ENCODE measurements at regions not wholly inside any gene's neighbourhood (a gene's known extent, or its start where the extent isn't known, plus 50 kb on each side); places are given as distances from the start of the nearest gene placed in this dataset.

- no peak for TF ChIP-seq ZNF462 (CRISPR knock-in tag; IDR thresholded peaks at IDR 0.05)
- no peak for TF ChIP-seq ZNF114 (CRISPR knock-in tag; IDR thresholded peaks at IDR 0.05)
- TF ChIP-seq JUNB (IDR thresholded peaks at IDR 0.05; ENCODE audit: unreplicated experiment) = no peak
- TF ChIP-seq STAT1 (IDR thresholded peaks at IDR 0.05; ENCODE audit: unreplicated experiment) = no peak
These were observed 416.8 kb upstream of the SPRY2 start (continued) for GRCh38 chr13:80757694-80758093.

DNA sequence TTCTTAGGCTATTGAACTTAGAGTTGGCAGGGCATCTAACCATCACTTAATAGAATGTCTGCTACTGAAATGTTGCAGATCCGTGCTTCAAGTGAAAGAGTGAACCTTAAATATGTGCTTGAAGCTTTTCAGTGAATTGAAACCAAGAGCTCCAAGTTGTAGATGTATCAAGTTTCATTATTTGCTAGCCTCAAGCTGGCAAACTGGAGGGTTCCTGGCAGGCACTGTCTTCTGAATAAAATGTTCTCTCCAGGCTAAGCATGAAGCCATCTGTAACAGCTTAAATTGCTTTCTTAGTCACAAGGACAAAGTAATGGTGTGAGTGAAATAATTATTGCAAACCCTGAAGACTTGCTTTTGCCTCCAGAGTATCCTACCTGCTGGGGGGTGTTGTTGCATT lies 415.0 kb upstream of the SPRY2 start:
- Mint-ChIP-seq H3K27me3 (ENCODE audit: insufficient read depth, low read depth, poor library complexity) (no peaks in the 10 kb centered on the region), H3K9me3 (no peaks in the 10 kb centered on the region), H3K27ac (no peak overlapping the region), H3K4me3 (no peak overlapping the region), H3K36me3 (ENCODE audit: low read depth) (no peaks in the 10 kb centered on the region), H3K4me1 (no peaks in the 10 kb centered on the region; the same call in 2 of the 3 replicates)
- Histone ChIP-seq H3K4me1 (ENCODE audit: insufficient read depth) (no peaks in the 10 kb centered on the region), H3K36me3 (ENCODE audit: insufficient read depth) (no peaks in the 10 kb centered on the region), H3K4me3 (no peak overlapping the region), H3K27ac (ENCODE audit: low read depth) (no peak overlapping the region), H3K9me2 (ENCODE audit: insufficient read depth) (no peaks in the 10 kb centered on the region), H3K27me3 (ENCODE audit: insufficient read depth) (no peaks in the 10 kb centered on the region), H3F3A (replicated peaks; ENCODE audit: low read depth) (no peaks in the 10 kb centered on the region), H3K4me2 (no peak overlapping the region), H4K20me1 (replicated peaks; ENCODE audit: insufficient read depth) (no peaks in the 10 kb centered on the region), H2AFZ (no peak overlapping the region), H3K79me2 (replicated peaks; ENCODE audit: insufficient read depth) (no peaks in the 10 kb centered on the region)
- ATAC-seq = no peak
- no peak for DNase-seq (ENCODE audit: low spot score)
- TF ChIP-seq JUNB (IDR thresholded peaks at IDR 0.05; ENCODE audit: unreplicated experiment) = no peak

- no peaks in the 10 kb centered on the region for H3K27me3 Mint-ChIP-seq (ENCODE audit: insufficient read depth, low read depth, poor library complexity)
- no peaks in the 10 kb centered on the region for H3K4me1 ChIP-seq (ENCODE audit: insufficient read depth)
- no peaks in the 10 kb centered on the region for H3K36me3 Mint-ChIP-seq (ENCODE audit: low read depth)
- H3K27ac Mint-ChIP-seq = no peak overlapping the region
- no peak overlapping the region for H2AFZ ChIP-seq
- ATAC-seq = no peak
- no peaks in the 10 kb centered on the region for H3K9me2 ChIP-seq (ENCODE audit: insufficient read depth)
- no peak for DNase-seq (ENCODE audit: low spot score)
- H3K27me3 ChIP-seq (ENCODE audit: insufficient read depth) = no peaks in the 10 kb centered on the region
- H3F3A ChIP-seq (replicated peaks; ENCODE audit: low read depth) = no peaks in the 10 kb centered on the region
- no peak overlapping the region for H3K4me2 ChIP-seq
- H4K20me1 ChIP-seq (replicated peaks; ENCODE audit: insufficient read depth) = no peaks in the 10 kb centered on the region
- H3K4me3 ChIP-seq = no peak overlapping the region
- H3K79me2 ChIP-seq (replicated peaks; ENCODE audit: insufficient read depth) = no peaks in the 10 kb centered on the region
- no peaks in the 10 kb centered on the region for H3K36me3 ChIP-seq (ENCODE audit: insufficient read depth)
- no peaks in the 10 kb centered on the region; the same call in 2 of the 3 replicates for H3K4me1 Mint-ChIP-seq
- no peaks in the 10 kb centered on the region for H3K9me3 Mint-ChIP-seq
- H3K27ac ChIP-seq (ENCODE audit: low read depth) = no peak overlapping the region
- H3K4me3 Mint-ChIP-seq = no peak overlapping the region
- TF ChIP-seq ZNF462 (CRISPR knock-in tag; IDR thresholded peaks at IDR 0.05) (no peak), STAT1 (IDR thresholded peaks at IDR 0.05; ENCODE audit: unreplicated experiment) (no peak), JUNB (IDR thresholded peaks at IDR 0.05; ENCODE audit: unreplicated experiment) (no peak), EZH2 (IDR thresholded peaks at IDR 0.05; ENCODE audit: low read depth, unreplicated experiment) (no peak)
These were observed 413.5 kb upstream of the SPRY2 start for GRCh38 chr13:80754441-80754840.
